ENCODE measurements at regions not wholly inside any gene's neighbourhood (a gene's known extent, or its start where the extent isn't known, plus 50 kb on each side); places are given as distances from the start of the nearest gene placed in this dataset.

DNA sequence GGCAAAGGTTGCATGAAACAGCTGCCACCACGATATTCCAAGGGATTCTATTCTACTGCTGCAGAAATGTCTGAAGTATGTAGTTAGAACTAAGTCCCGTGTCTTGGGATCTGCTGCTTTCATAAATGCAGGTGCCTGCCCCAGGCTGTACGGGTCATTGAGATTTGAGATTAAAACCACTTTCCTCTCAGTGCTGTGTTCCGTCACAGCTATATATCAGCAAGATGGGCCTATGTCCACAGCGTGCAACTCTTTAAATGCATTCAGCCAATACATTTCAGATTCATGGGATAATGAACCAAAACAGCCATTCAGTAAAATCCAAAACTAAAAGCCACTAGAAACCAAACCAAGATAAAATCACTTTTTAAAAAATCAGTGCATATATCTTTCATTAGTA lies 107.3 kb upstream of the LUZP2 start:
- TF ChIP-seq POLR2A (IDR thresholded peaks at IDR 0.05), result no peak
- TF ChIP-seq, protein P1, sequence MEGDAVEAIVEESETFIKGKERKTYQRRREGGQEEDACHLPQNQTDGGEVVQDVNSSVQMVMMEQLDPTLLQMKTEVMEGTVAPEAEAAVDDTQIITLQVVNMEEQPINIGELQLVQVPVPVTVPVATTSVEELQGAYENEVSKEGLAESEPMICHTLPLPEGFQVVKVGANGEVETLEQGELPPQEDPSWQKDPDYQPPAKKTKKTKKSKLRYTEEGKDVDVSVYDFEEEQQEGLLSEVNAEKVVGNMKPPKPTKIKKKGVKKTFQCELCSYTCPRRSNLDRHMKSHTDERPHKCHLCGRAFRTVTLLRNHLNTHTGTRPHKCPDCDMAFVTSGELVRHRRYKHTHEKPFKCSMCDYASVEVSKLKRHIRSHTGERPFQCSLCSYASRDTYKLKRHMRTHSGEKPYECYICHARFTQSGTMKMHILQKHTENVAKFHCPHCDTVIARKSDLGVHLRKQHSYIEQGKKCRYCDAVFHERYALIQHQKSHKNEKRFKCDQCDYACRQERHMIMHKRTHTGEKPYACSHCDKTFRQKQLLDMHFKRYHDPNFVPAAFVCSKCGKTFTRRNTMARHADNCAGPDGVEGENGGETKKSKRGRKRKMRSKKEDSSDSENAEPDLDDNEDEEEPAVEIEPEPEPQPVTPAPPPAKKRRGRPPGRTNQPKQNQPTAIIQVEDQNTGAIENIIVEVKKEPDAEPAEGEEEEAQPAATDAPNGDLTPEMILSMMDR (IDR thresholded peaks at IDR 0.05), result no peak
